ENCODE measurements at regions not wholly inside any gene's neighbourhood (a gene's known extent, or its start where the extent isn't known, plus 50 kb on each side); places are given as distances from the start of the nearest gene placed in this dataset.

DNA sequence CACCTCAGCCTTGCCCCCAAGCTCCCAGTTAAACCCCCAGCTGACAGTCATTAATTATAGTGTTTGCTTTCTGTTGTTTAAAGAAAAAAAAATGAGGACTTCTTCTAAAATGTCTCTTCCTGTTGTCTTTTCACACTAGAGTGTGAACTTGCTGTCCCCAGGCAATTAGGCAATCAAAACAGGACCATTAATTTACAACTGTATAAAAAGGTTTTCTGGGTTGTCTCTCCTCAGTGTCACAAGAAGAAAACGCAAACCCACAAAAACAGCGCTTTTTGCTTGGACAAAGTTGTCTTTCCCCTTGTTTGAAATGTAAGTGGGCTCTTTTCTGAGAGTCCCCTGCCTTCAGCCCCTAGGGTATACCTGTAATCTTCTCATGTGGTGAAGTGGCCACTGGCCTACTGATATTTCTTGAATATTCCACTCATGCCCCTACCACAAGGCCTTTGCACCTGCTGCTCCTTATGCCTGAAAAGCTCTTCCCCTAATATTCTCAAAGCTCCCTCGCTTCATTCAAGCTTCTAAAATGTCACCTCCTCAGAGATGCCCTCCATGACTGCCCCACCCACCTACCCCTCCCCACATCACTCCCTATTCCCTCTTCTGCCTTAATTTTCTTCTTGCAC, 158.9 kb upstream of the PWP1 start:
- no peak overlapping the region for H3K27ac ChIP-seq
- H3K27me3 ChIP-seq (ENCODE audit: control insufficient read depth, insufficient read depth, low read length), result no peaks in the 10 kb centered on the region
- no peaks in the 10 kb centered on the region for H3K36me3 ChIP-seq (ENCODE audit: control insufficient read depth, insufficient read depth, low read length)
- no peak overlapping the region for H2AFZ ChIP-seq
- H3K4me2 ChIP-seq (ENCODE audit: low read length), result no peak overlapping the region
- H3K9ac ChIP-seq, result no peak overlapping the region
- H3K9me3 ChIP-seq (ENCODE audit: control insufficient read depth, low read length), result no peaks in the 10 kb centered on the region
- TF ChIP-seq, protein P1, sequence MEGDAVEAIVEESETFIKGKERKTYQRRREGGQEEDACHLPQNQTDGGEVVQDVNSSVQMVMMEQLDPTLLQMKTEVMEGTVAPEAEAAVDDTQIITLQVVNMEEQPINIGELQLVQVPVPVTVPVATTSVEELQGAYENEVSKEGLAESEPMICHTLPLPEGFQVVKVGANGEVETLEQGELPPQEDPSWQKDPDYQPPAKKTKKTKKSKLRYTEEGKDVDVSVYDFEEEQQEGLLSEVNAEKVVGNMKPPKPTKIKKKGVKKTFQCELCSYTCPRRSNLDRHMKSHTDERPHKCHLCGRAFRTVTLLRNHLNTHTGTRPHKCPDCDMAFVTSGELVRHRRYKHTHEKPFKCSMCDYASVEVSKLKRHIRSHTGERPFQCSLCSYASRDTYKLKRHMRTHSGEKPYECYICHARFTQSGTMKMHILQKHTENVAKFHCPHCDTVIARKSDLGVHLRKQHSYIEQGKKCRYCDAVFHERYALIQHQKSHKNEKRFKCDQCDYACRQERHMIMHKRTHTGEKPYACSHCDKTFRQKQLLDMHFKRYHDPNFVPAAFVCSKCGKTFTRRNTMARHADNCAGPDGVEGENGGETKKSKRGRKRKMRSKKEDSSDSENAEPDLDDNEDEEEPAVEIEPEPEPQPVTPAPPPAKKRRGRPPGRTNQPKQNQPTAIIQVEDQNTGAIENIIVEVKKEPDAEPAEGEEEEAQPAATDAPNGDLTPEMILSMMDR (IDR thresholded peaks at IDR 0.05), result no peak
- H3K4me3 ChIP-seq (ENCODE audit: low read depth, low read length), result no peak overlapping the region
- H3K79me2 ChIP-seq, result peaks cover 29% of the 10 kb centered on the region
- H3K4me1 ChIP-seq, result no peaks in the 10 kb centered on the region

DNA sequence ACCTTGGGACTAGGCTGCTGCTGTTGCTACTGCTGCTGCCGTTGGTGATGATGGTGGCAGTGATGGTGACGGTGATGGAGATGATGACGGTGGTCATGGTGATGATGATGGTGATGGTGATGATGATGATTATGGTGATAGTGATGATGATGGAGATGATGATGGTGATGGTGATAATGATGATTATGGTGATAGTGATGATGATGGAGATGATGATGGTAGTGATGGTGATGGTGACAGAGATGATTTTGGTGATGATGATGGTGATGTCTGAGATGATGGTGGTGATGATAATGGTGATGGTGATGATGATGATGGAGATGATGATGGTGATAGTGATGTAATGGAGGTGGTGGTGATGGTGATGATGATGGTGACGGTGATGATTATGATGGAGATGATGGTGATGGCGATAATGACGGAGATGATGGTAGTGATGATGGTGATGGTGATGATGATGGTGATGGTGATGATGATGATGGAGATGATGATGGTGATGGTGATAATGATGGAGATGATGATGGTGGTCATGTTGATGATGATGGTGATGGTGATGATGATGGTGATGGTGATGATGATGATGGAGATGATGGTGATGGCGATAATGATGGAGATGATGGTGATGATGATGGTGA, 156.8 kb upstream of the PWP1 start:
- Histone ChIP-seq H3K79me2 (peaks cover 27% of the 10 kb centered on the region), H3K9ac (no peak overlapping the region), H3K4me1 (no peaks in the 10 kb centered on the region), H3K4me3 (ENCODE audit: low read depth, low read length) (no peak overlapping the region), H3K4me2 (ENCODE audit: low read length) (no peak overlapping the region), H3K36me3 (ENCODE audit: control insufficient read depth, insufficient read depth, low read length) (no peaks in the 10 kb centered on the region), H3K27me3 (ENCODE audit: control insufficient read depth, insufficient read depth, low read length) (no peaks in the 10 kb centered on the region), H3K9me3 (ENCODE audit: control insufficient read depth, low read length) (no peaks in the 10 kb centered on the region), H3K27ac (no peak overlapping the region), H2AFZ (no peak overlapping the region)
- TF ChIP-seq, protein P1 (IDR thresholded peaks at IDR 0.05), result no peak

- Histone ChIP-seq H3K36me3 (ENCODE audit: control insufficient read depth, insufficient read depth, low read length) (no peaks in the 10 kb centered on the region), H3K27ac (no peak overlapping the region), H3K9me3 (ENCODE audit: control insufficient read depth, low read length) (no peaks in the 10 kb centered on the region), H3K9ac (no peak overlapping the region), H3K4me3 (ENCODE audit: low read depth, low read length) (no peak overlapping the region), H3K4me1 (no peaks in the 10 kb centered on the region), H3K79me2 (peaks cover 27% of the 10 kb centered on the region), H3K27me3 (ENCODE audit: control insufficient read depth, insufficient read depth, low read length) (no peaks in the 10 kb centered on the region), H2AFZ (no peak overlapping the region), H3K4me2 (ENCODE audit: low read length) (no peak overlapping the region)
- TF ChIP-seq, protein P1 (IDR thresholded peaks at IDR 0.05), result no peak
These were observed 155.6 kb upstream of the PWP1 start for GRCh38 chr12:107529991-107530390.

DNA sequence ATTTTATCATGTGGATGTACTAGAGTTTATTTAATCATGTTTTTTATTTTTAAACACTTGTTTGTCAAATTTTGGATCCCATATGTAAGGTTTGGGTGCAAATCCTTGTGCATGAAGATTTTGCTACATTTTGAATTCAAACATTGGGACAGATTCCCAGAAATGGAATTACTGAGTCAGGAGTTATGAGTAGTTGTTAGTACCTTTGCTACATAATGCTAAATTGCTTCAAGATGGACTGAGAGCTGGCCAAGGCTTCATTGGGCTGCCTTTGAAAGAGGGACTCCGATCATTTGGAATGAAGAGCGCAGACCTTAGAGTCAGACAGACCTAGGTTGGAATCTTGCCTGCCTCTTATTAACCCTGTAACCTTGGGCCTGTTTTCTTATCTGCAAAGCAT, 154.9 kb upstream of the PWP1 start:
- no peak overlapping the region for H3K4me2 ChIP-seq (ENCODE audit: low read length)
- H3K4me1 ChIP-seq, result peaks cover under 1% of the 10 kb centered on the region
- no peak overlapping the region for H3K4me3 ChIP-seq (ENCODE audit: low read depth, low read length)
- TF ChIP-seq, protein P1 (IDR thresholded peaks at IDR 0.05), result no peak
- H3K9me3 ChIP-seq (ENCODE audit: control insufficient read depth, low read length), result no peaks in the 10 kb centered on the region
- no peaks in the 10 kb centered on the region for H3K27me3 ChIP-seq (ENCODE audit: control insufficient read depth, insufficient read depth, low read length)
- H3K79me2 ChIP-seq, result peaks cover 27% of the 10 kb centered on the region
- H3K36me3 ChIP-seq (ENCODE audit: control insufficient read depth, insufficient read depth, low read length), result no peaks in the 10 kb centered on the region
- H3K9ac ChIP-seq, result no peak overlapping the region
- no peak overlapping the region for H2AFZ ChIP-seq
- H3K27ac ChIP-seq, result no peak overlapping the region

- H3K79me2 ChIP-seq, result peaks cover 23% of the 10 kb centered on the region
- TF ChIP-seq, protein P1 (IDR thresholded peaks at IDR 0.05), result no peak
- no peak overlapping the region for H3K4me2 ChIP-seq (ENCODE audit: low read length)
- no peaks in the 10 kb centered on the region for H3K27me3 ChIP-seq (ENCODE audit: control insufficient read depth, insufficient read depth, low read length)
- H3K9ac ChIP-seq, result no peak overlapping the region
- H3K9me3 ChIP-seq (ENCODE audit: control insufficient read depth, low read length), result no peaks in the 10 kb centered on the region
- H3K36me3 ChIP-seq (ENCODE audit: control insufficient read depth, insufficient read depth, low read length), result no peaks in the 10 kb centered on the region
- no peak overlapping the region for H3K4me3 ChIP-seq (ENCODE audit: low read depth, low read length)
- peaks cover 10% of the 10 kb centered on the region for H3K4me1 ChIP-seq
- no peak overlapping the region for H3K27ac ChIP-seq
- no peak overlapping the region for H2AFZ ChIP-seq
These were observed 152.4 kb upstream of the PWP1 start for GRCh38 chr12:107533218-107533617.
